IMR-90 (cell line): ENCODE measurements at regions not wholly inside any gene's neighbourhood (a gene's known extent, or its start where the extent isn't known, plus 50 kb on each side); places are given as distances from the start of the nearest gene placed in this dataset.

Source experiments
- ATAC-seq: fragments of 200-7000 bp; cut with Tn5 transposase; 2 replicates; pipeline ENCODE4 v1.9.1; 2020; ENCODE audit warnings: low read depth, mild to moderate bottlenecking, moderate library complexity
- BruUV-seq: library from RNA; stranded (reverse); fragments of 400-500 nt; replicated peaks from 2 replicates; lab custom pipeline; 2021; lab: Mats Ljungman, UMichigan
- CTCF ChIA-PET: fragments of 300-600 bp; formaldehyde crosslinking; extraction: SDS; loops from one replicate; lab custom pipeline; 2021; ENCODE audit warnings: antibody characterized with exemption; lab: Yijun Ruan, JAX
- POLR2A ChIA-PET: fragments of 300-600 bp; sonication (Branson Sonifier 250); formaldehyde crosslinking; loops from one replicate; lab custom pipeline; 2022; ENCODE audit warnings: antibody characterized with exemption; ENCODE audit not compliant: unreplicated experiment; lab: Charles Lee
- DNase-seq: peaks from one replicate; pipeline ENCODE4 v3.0.0; 2013
- H2AFZ ChIP-seq: replicated peaks from 2 replicates; pipeline ENCODE3; 2013; ENCODE audit warnings: low read length, mild to moderate bottlenecking; ENCODE audit not compliant: poor library complexity
- H2AK5ac ChIP-seq: 2 replicates; pipeline ENCODE4 v1.6.1; 2013; ENCODE audit warnings: low read depth, low read length, inconsistent platforms
- H2AK9ac ChIP-seq: replicated peaks from 2 replicates; pipeline ENCODE3; 2013; ENCODE audit warnings: mild to moderate bottlenecking, low read depth, low read length, moderate library complexity; ENCODE audit not compliant: poor library complexity
- H2BK120ac ChIP-seq: 2 replicates; pipeline ENCODE4 v1.6.1; 2013; ENCODE audit warnings: low read depth, low read length, inconsistent platforms
- H2BK15ac ChIP-seq: 3 replicates; pipeline ENCODE4 v1.6.1; 2013; ENCODE audit warnings: low read depth, low read length, inconsistent platforms
- H2BK20ac ChIP-seq: 2 replicates; pipeline ENCODE4 v1.6.1; 2013; ENCODE audit warnings: low read depth, mild to moderate bottlenecking, inconsistent platforms, low read length, moderate library complexity
- H2BK5ac ChIP-seq: 2 replicates; pipeline ENCODE4 v1.6.1; 2013; ENCODE audit warnings: mild to moderate bottlenecking, low read depth, low read length, inconsistent platforms; ENCODE audit not compliant: poor library complexity, severe bottlenecking
- H3K14ac ChIP-seq: replicated peaks from 2 replicates; pipeline ENCODE4 v1.6.1; 2013; ENCODE audit warnings: low read depth, low read length, inconsistent platforms
- H3K18ac ChIP-seq: 2 replicates; pipeline ENCODE4 v1.6.1; 2013; ENCODE audit warnings: low read depth, low read length, control low read depth
- H3K23ac ChIP-seq: 2 replicates; pipeline ENCODE4 v1.6.1; 2013; ENCODE audit warnings: low read depth, low read length, inconsistent platforms
- H3K27ac ChIP-seq: 2 replicates; pipeline ENCODE4 v1.5.1; 2013; ENCODE audit warnings: mild to moderate bottlenecking, control low read depth, low read length; ENCODE audit not compliant: insufficient read depth
- H3K27me3 ChIP-seq: 2 replicates; pipeline ENCODE4 v1.6.1; 2013; ENCODE audit warnings: low read length; ENCODE audit not compliant: control insufficient read depth, insufficient read depth
- H3K36me3 ChIP-seq: 2 replicates; pipeline ENCODE4 v1.6.1; 2013; ENCODE audit warnings: low read length, mixed read lengths; ENCODE audit not compliant: control insufficient read depth, insufficient read depth
- H3K4ac ChIP-seq: 2 replicates; pipeline ENCODE4 v1.6.1; 2013; ENCODE audit warnings: low read depth, low read length, inconsistent platforms
- H3K4me1 ChIP-seq: 2 replicates; pipeline ENCODE4 v1.6.1; 2013; ENCODE audit warnings: low read length, mixed read lengths; ENCODE audit not compliant: control insufficient read depth, insufficient read depth
- H3K4me2 ChIP-seq: 2 replicates; pipeline ENCODE4 v1.6.1; 2013; ENCODE audit warnings: low read depth, mild to moderate bottlenecking, control low read depth, low read length, moderate library complexity
- H3K4me3 ChIP-seq: 2 replicates; pipeline ENCODE4 v1.5.1; 2013; ENCODE audit warnings: low read depth, mild to moderate bottlenecking, control low read depth, low read length, moderate library complexity; ENCODE audit not compliant: insufficient read depth
- H3K56ac ChIP-seq: 2 replicates; pipeline ENCODE4 v1.6.1; 2013; ENCODE audit warnings: low read length, inconsistent platforms; ENCODE audit not compliant: insufficient read depth; ENCODE audit errors: extremely low read depth
- H3K79me1 ChIP-seq, 2 experiments: 2 replicates each; pipeline ENCODE4 v1.6.1; 2013; ENCODE audit warnings: low read length in 2 of 2, inconsistent platforms in 1 of 2, low read depth in 1 of 2
- H3K9ac ChIP-seq: 2 replicates; pipeline ENCODE4 v1.6.1; 2013; ENCODE audit warnings: low read depth, low read length, control low read depth
- H3K9me1 ChIP-seq: 2 replicates; pipeline ENCODE4 v1.6.1; 2013; ENCODE audit warnings: low read length, inconsistent platforms; ENCODE audit not compliant: insufficient read depth
- H3K9me3 ChIP-seq: 2 replicates; pipeline ENCODE4 v1.6.1; 2013; ENCODE audit warnings: low read length; ENCODE audit not compliant: control insufficient read depth, insufficient read depth
- H4K20me1 ChIP-seq: 2 replicates; pipeline ENCODE4 v1.6.1; 2013; ENCODE audit warnings: low read length, inconsistent platforms; ENCODE audit not compliant: insufficient read depth
- H4K5ac ChIP-seq: 2 replicates; pipeline ENCODE4 v1.6.1; 2013; ENCODE audit warnings: mild to moderate bottlenecking, low read depth, low read length, control low read depth
- H4K8ac ChIP-seq, 2 experiments: 2 replicates each; pipeline ENCODE4 v1.6.1; 2013; ENCODE audit warnings: low read depth in 2 of 2, low read length in 2 of 2, control low read depth in 1 of 2, inconsistent platforms in 1 of 2
- H4K91ac ChIP-seq: 2 replicates; pipeline ENCODE4 v1.6.1; 2013; ENCODE audit warnings: low read depth, low read length, inconsistent platforms; ENCODE audit not compliant: insufficient read depth
- MAZ ChIP-seq: IDR thresholded peaks from 2 replicates; pipeline ENCODE4 v1.6.1; 2012; ENCODE audit warnings: low read depth, mild to moderate bottlenecking, low read length, improper control_type of control experiment, moderate library complexity, borderline replicate concordance
- WGBS, 2 experiments: methylation state at CpG; one replicate each; pipeline versions ENCODE4 v1.1.5 to v1.1.7; 2013; ENCODE audit warnings: missing lambda C conversion rate in 2 of 2; ENCODE audit not compliant: insufficient read length in 1 of 2; ENCODE audit errors: extremely low coverage in 2 of 2; 5-methylcytosine and 5-hydroxymethylcytosine counted together
- dilution Hi-C: fragments of 300-500 bp; cut with HindIII; formaldehyde crosslinking; loops from one replicate; pipeline ENCODE4 v1.14.3; 2018; ENCODE audit warnings: low sequenced_read_pairs; ENCODE audit not compliant: unreplicated experiment
- in situ Hi-C: fragments of 300-500 bp; cut with MboI; formaldehyde crosslinking; loops from 3 replicates; pipeline ENCODE4 v1.14.3; 2019; ENCODE audit warnings: low sequenced_read_pairs, inconsistent platforms, mixed read lengths
- intact Hi-C: fragments of 100-400 bp; cut with micrococcal nuclease; formaldehyde crosslinking; loops from 2 replicates; pipeline ENCODE4 v1.10.0; 2022

- no peaks in the 10 kb centered on the region for H3K4me1 ChIP-seq
- no peaks in the 10 kb centered on the region for H3K36me3 ChIP-seq
- H3K27ac ChIP-seq, result no peak overlapping the region
- H3K4me3 ChIP-seq, result no peak overlapping the region
- H2AFZ ChIP-seq, result no peak overlapping the region
- intact Hi-C loops (no loop called here), dilution Hi-C loops (no loop called here), in situ Hi-C loops (no loop called here)
- no peak overlapping the region for H3K4ac ChIP-seq
- H3K4me2 ChIP-seq, result no peak overlapping the region
- no peaks in the 10 kb centered on the region for H3K9me3 ChIP-seq
- no peak overlapping the region for H3K18ac ChIP-seq
- H4K5ac ChIP-seq, result no peak overlapping the region
- no peak overlapping the region for H2BK15ac ChIP-seq
- H3K79me1 ChIP-seq, result no peaks in the 10 kb centered on the region
- no peak overlapping the region for H2BK20ac ChIP-seq
- H2BK5ac ChIP-seq, result no peak overlapping the region
- no peak overlapping the region for H3K23ac ChIP-seq
- H4K8ac ChIP-seq, result no peak overlapping the region
- H2BK120ac ChIP-seq, result no peak overlapping the region
- ChIA-PET CTCF (no interaction called here), POLR2A (no interaction called here)
- H4K91ac ChIP-seq, result no peak overlapping the region
- no TSS peak for BruUV-seq
- H3K9ac ChIP-seq, result no peak overlapping the region
- no peak overlapping the region for H2AK9ac ChIP-seq
- DNase-seq, result no peak
- no peaks in the 10 kb centered on the region for H4K20me1 ChIP-seq
- ATAC-seq, result no peak
- H2AK5ac ChIP-seq, result no peak overlapping the region
- WGBS, 2 experiments, result 71% methylated on average over 2 of the region's 7 CpGs; no CpG with 5 or more reads in 1 of the 2 experiments
- no peak for TF ChIP-seq MAZ
- H3K9me1 ChIP-seq, result no peaks in the 10 kb centered on the region
- no peak overlapping the region for H3K56ac ChIP-seq
- no peaks in the 10 kb centered on the region for H3K27me3 ChIP-seq
- no peak overlapping the region for H3K14ac ChIP-seq
Measured at GRCh38 chr4:174018236-174018635, 265.2 kb downstream of the FBXO8 start.
